ENCODE measurements at regions not wholly inside any gene's neighbourhood (a gene's known extent, or its start where the extent isn't known, plus 50 kb on each side); places are given as distances from the start of the nearest gene placed in this dataset.

GRCh38 chr9:85414390-85414789 is 327.4 kb downstream of the AGTPBP1 start:
- TF ChIP-seq CTCF (IDR thresholded peaks at IDR 0.05) (no peak), ZFX (IDR thresholded peaks at IDR 0.05; ENCODE audit: borderline replicate concordance) (no peak)
- H3K27ac ChIP-seq, result no peak overlapping the region

- peak overlapping the region; percentile 26; the same call in 1 of the 2 replicates for H3K27ac ChIP-seq
- TF ChIP-seq ZFX (IDR thresholded peaks at IDR 0.05; ENCODE audit: borderline replicate concordance) (no peak), CTCF (IDR thresholded peaks at IDR 0.05) (no peak)
Measured at GRCh38 chr9:85408494-85408893, 333.3 kb downstream of the AGTPBP1 start.

- TF ChIP-seq ZFX (IDR thresholded peaks at IDR 0.05; ENCODE audit: borderline replicate concordance) (no peak), CTCF (IDR thresholded peaks at IDR 0.05) (no peak)
- H3K27ac ChIP-seq, result no peak overlapping the region
Measured at GRCh38 chr9:85405566-85405950, 336.2 kb downstream of the AGTPBP1 start.

- no peak overlapping the region for H3K27ac ChIP-seq
- no peak for TF ChIP-seq ZFX (IDR thresholded peaks at IDR 0.05; ENCODE audit: borderline replicate concordance)
- TF ChIP-seq CTCF (IDR thresholded peaks at IDR 0.05), result no peak
Measured at GRCh38 chr9:85404911-85405565, 336.7 kb downstream of the AGTPBP1 start.

- no peak overlapping the region for H3K27ac ChIP-seq
- TF ChIP-seq CTCF (IDR thresholded peaks at IDR 0.05) (no peak), ZFX (IDR thresholded peaks at IDR 0.05; ENCODE audit: borderline replicate concordance) (no peak)
Measured at GRCh38 chr9:85402551-85402950, 339.2 kb downstream of the AGTPBP1 start.

GRCh38 chr9:85401998-85402397 is 339.8 kb downstream of the AGTPBP1 start:
- no peak for TF ChIP-seq CTCF (IDR thresholded peaks at IDR 0.05)
- TF ChIP-seq ZFX (IDR thresholded peaks at IDR 0.05; ENCODE audit: borderline replicate concordance), result no peak
- no peak overlapping the region for H3K27ac ChIP-seq

GRCh38 chr9:85397005-85397404 is 344.7 kb downstream of the AGTPBP1 start:
- no peak overlapping the region for H3K27ac ChIP-seq
- TF ChIP-seq ZFX (IDR thresholded peaks at IDR 0.05; ENCODE audit: borderline replicate concordance) (no peak), CTCF (IDR thresholded peaks at IDR 0.05) (no peak)
